Thymus (tissue), 11 donors: ENCODE measurements at regions not wholly inside any gene's neighbourhood (a gene's known extent, or its start where the extent isn't known, plus 50 kb on each side); places are given as distances from the start of the nearest gene placed in this dataset.

Experiments
- DNase-seq, 9 donors: peaks; one replicate each; pipeline ENCODE4 v3.0.0-alpha.2; 2013; ENCODE audit warnings: low spot score in 9 of 9, low read depth in 6 of 9, missing footprints in 1 of 9
- H3K27ac ChIP-seq, 2 donors: one replicate each; pipeline ENCODE4 v1.5.1; 2013; ENCODE audit warnings: control low read depth in 1 of 2, low read depth in 1 of 2, low read length in 1 of 2, mild to moderate bottlenecking in 1 of 2, moderate library complexity in 1 of 2
- H3K27me3 ChIP-seq, 2 donors: one replicate each; pipeline ENCODE4 v1.5.1; 2013; ENCODE audit warnings: low read length in 1 of 2; ENCODE audit not compliant: control insufficient read depth in 2 of 2, insufficient read depth in 1 of 2
- H3K36me3 ChIP-seq, 2 donors: one replicate each; pipeline ENCODE4 v1.5.1; 2013; ENCODE audit warnings: low read length in 1 of 2, mild to moderate bottlenecking in 1 of 2, moderate library complexity in 1 of 2; ENCODE audit not compliant: control insufficient read depth in 2 of 2, insufficient read depth in 2 of 2
- H3K4me1 ChIP-seq, 2 donors: one replicate each; pipeline ENCODE4 v1.5.1; 2013; ENCODE audit warnings: low read length in 2 of 2; ENCODE audit not compliant: control insufficient read depth in 2 of 2, insufficient read depth in 2 of 2
- H3K4me3 ChIP-seq, 2 donors: one replicate each; pipeline ENCODE4 v1.5.1; 2013; ENCODE audit warnings: low read length in 2 of 2, control low read depth in 1 of 2, mild to moderate bottlenecking in 1 of 2
- H3K9me3 ChIP-seq, 2 donors: one replicate each; pipeline ENCODE4 v1.5.1; 2013; ENCODE audit warnings: low read length in 1 of 2, mild to moderate bottlenecking in 1 of 2; ENCODE audit not compliant: control insufficient read depth in 2 of 2, insufficient read depth in 1 of 2
- WGBS: extraction: QIAGEN DNeasy Blood & Tissue Kit; methylation state at CpG from one replicate; pipeline ENCODE4 v1.1.7; 2013; 5-methylcytosine and 5-hydroxymethylcytosine counted together
- donor health status: healthy.

DNA sequence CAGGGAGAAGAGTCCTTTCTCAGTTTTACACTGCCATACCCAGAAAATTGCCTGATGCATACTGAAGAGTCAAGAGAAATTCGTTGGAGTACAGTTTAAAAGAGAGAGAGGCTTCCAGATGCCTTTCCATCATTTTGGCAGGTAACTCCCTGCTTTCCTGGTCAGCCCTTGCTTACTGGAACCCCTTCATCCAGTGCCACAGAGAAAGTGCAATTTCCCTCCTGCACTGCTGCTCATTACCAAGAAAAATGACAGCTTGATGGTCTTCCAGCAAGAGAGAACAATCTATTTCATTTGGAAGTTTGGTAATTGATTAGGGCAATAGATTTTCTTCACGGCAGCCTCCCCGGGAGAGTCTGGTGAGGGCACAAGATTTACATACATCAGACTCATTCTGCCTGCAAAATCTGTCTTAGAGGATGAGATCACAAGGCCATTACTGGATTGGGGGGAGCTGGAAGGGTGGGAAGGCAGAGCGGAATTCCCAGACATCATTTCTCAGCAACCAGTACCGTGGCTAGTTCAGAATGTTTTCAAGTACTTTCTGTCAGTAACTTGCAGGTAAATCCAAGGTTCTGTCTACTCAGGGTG, 102.8 kb upstream of the SLC14A2 start:
- Histone ChIP-seq H3K4me1 (no peaks in the 10 kb centered on the region), H3K27ac (no peak overlapping the region), H3K4me3 (no peak overlapping the region), H3K27me3 (no peaks in the 10 kb centered on the region), H3K36me3 (no peaks in the 10 kb centered on the region), H3K9me3 (no peaks in the 10 kb centered on the region)
- 90% methylated on average over 5 of the region's 5 CpGs for WGBS
- no peak for DNase-seq

DNA sequence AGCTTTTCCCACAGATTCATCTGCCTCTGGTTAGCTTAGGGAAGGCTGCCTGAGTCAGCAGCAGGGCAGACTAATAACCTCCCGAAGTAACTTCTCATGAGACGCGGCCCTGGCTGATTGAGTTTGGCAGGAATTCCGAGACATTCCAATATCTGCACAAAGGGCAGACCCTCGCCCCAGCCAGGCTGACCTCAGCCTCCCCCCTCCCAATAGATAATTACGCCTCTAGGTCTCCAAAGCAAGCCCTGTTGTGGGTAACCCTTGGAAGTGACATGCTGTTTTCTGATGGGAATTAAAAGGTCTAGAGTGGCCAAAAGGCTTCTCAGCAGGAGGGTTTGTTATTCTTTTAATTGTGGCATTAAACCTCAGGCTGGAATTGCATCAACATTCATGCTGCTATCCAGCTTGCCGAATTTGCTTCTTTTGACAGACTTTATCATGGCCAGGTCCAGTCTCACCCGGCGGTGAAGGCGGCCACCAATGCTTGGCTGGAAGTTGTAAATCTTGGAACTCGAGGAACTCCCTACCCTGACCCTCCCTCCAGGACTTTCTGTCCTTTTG, 98.0 kb upstream of the SLC14A2 start:
- DNase-seq = no peak
- WGBS = 94% methylated on average over 11 of the region's 11 CpGs

DNA sequence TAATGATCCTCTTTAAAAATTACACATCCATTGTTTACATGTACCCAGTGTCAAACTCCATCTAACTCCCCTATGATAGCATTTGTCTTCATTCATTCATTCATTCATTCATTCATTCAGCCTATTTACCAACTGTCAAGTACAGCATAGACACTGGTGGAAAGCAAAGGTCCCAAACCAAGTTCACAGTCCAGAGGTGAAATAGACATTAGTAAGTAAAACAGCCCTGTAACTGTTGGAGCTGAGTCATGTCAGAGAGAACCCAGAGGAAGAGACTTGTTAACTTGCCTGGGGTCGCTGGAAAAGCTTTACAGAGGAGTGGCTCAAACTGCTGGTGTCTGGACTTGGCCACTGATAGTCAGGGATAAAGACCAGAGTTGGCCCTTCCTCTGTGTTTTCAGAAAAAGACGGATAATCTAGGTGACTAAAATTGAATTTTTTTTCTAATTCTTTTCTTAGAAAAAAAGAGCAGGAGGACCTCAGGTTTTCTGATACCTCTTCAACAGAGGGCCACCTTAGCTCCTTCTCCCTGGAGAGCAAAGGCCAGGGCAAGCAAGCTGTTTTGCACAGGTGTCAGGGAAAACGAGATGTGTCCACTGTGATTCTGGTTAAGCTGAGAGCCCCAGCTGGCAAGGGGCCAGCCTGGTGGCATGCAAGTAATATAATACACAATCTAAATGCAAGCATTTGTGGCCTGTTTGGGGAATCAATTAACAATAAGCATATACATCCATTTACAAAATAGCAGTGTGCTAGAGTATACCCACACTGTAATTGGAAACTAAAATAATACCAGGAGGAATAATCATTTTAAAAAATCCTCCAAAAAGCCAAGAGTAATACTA, 96.7 kb upstream of the SLC14A2 start:
- Histone ChIP-seq H3K9me3 (no peaks in the 10 kb centered on the region), H3K4me3 (no peak overlapping the region), H3K4me1 (no peaks in the 10 kb centered on the region), H3K27me3 (no peaks in the 10 kb centered on the region), H3K27ac (no peak overlapping the region), H3K36me3 (no peaks in the 10 kb centered on the region)
- 52% methylated on average over 3 of the region's 3 CpGs for WGBS
- DNase-seq = no peak

More for the DNA sequence above, 98.0 kb upstream of the SLC14A2 start:
- Histone ChIP-seq H3K9me3 (no peaks in the 10 kb centered on the region), H3K27me3 (no peaks in the 10 kb centered on the region), H3K36me3 (no peaks in the 10 kb centered on the region), H3K27ac (no peak overlapping the region), H3K4me3 (no peak overlapping the region), H3K4me1 (no peaks in the 10 kb centered on the region)

DNA sequence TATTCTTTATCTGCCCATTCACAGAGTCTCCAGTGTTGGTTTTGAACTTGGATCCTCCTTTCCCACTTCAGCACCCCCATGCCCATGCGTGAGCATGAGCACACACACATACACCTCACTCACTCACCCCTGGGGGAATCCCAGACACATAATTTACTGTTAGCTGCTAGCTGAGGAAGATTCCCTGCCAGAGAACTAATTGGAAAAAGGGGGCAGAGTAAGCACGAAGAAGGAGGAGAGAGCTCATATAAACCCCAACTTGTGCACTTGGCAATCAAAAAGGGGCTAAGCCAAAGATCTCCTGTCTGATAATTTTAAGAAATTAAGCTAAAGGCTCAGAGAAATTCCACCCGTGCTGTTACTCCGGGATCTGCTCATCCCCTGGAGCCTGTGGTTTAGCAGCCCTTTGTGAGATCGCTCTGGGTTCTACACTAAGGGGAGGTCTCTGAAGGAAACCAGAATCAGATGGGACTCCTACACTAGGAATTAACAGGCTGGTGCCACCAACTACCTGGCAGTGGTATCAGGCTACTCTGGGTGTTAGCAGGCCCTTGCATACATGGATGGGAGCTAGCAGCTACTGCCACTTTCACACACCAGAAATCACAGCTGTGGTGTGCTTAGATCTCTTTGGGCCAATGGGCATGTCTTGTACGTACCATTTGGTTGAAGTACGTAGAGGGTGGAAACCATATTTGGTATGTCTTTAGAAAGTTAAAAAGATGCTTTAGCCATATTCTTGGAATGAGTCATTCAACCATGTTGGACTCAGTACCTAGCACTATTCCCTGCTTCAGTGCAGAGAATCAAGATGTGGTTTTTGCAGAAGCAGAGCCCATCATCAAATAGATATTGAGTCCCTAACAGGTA, 95.6 kb upstream of the SLC14A2 start:
- H3K4me3 ChIP-seq = no peak overlapping the region
- H3K36me3 ChIP-seq = no peaks in the 10 kb centered on the region
- H3K27ac ChIP-seq = no peak overlapping the region
- no peaks in the 10 kb centered on the region for H3K27me3 ChIP-seq
- WGBS = 89% methylated on average over 7 of the region's 7 CpGs
- DNase-seq = no peak
- H3K4me1 ChIP-seq = no peaks in the 10 kb centered on the region
- no peaks in the 10 kb centered on the region for H3K9me3 ChIP-seq

DNA sequence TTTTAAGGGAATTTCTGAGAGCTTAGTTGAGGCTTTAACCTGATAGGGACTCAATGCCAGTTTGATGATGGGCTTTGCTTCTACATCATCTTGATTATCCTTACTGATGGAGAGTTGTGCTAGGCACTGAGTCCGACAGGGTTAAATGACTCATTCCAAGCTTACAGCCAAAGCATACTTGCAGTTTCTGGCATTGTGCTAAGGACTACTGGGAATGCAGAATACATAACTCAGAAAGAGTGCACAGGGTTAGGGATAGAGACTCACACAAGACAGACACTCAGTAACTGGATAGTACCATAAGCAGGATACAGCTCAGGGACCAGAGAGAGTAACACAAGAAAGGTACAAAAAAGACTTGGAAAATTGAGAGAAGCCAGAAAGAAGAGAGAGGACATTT, 94.1 kb upstream of the SLC14A2 start:
- H3K27ac ChIP-seq = no peak overlapping the region
- H3K27me3 ChIP-seq = no peaks in the 10 kb centered on the region
- no peak overlapping the region for H3K4me3 ChIP-seq
- H3K36me3 ChIP-seq = no peaks in the 10 kb centered on the region
- no peaks in the 10 kb centered on the region for H3K4me1 ChIP-seq
- DNase-seq = no peak
- H3K9me3 ChIP-seq = no peaks in the 10 kb centered on the region
- WGBS = 92% methylated on average over 1 of the region's 1 CpG

DNA sequence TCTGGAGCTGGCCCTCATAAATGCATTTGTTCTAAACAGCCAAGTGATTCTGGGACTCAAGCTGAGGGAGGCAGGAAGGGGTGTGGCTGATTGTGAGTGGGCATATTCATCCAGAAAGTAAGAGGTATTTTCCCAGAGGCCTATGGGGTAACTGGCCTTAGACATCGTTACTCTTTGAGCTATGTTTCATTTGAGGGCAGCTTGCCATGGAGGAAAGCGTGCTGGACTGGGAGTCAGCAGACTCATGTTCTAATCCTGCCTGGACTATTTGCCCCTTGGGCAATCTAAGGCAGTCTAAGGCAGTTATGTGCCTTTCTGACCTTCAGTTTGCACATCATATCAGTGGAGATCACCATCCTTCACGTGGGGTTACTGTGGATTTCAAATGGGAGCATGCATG, 93.5 kb upstream of the SLC14A2 start:
- no peaks in the 10 kb centered on the region for H3K36me3 ChIP-seq
- no peak for DNase-seq
- no peak overlapping the region for H3K27ac ChIP-seq
- H3K9me3 ChIP-seq = no peaks in the 10 kb centered on the region
- WGBS = 84% methylated on average over 3 of the region's 3 CpGs
- H3K27me3 ChIP-seq = no peaks in the 10 kb centered on the region
- H3K4me3 ChIP-seq = no peak overlapping the region
- H3K4me1 ChIP-seq = no peaks in the 10 kb centered on the region

DNA sequence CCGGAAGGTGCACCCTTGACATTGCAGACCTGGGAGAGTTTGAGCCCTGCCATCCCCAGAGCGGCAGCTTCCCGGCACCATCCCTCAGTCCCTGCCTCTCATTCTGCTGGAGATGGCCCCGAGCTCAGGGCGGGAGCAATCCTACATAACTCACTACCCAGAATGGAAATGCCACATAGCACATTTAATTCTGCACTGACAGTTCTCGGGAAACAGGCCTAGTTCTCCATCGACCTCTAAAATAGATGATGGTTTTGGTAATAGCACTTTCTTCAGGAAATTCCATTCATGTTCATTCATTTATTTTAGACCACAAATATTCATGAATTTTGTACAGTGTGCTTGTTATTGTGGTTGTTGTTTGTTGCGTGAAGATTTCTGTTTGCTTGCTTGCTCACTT, 92.9 kb upstream of the SLC14A2 start:
- no peak overlapping the region for H3K4me3 ChIP-seq

DNA sequence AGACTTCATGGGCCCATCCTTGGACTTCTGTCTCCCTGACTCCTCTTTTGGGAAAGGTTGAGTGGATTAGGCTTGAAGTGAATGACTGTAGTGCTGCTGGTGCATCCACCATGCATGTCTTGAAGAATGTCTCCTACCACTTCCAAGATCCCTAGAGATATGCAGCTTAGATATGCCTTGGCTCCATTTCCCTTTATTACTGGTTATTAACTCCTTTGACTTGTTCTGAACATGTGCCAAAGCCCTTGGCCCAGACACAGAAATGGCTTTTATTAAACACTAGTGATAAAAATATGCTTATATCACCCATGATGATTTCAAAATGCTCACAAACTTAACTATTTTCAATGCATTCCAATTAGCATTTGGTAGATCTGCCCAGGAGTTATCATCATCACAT, 90.0 kb upstream of the SLC14A2 start:
- H3K4me1 ChIP-seq = no peaks in the 10 kb centered on the region
- H3K36me3 ChIP-seq = no peaks in the 10 kb centered on the region
- H3K27me3 ChIP-seq = no peaks in the 10 kb centered on the region
- no peaks in the 10 kb centered on the region for H3K9me3 ChIP-seq
- H3K27ac ChIP-seq = no peak overlapping the region
- no peak overlapping the region for H3K4me3 ChIP-seq
- DNase-seq = no peak

More for the DNA sequence above, 92.9 kb upstream of the SLC14A2 start:
- no peak for DNase-seq
- no peaks in the 10 kb centered on the region for H3K9me3 ChIP-seq
- H3K36me3 ChIP-seq = no peaks in the 10 kb centered on the region
- no peaks in the 10 kb centered on the region for H3K27me3 ChIP-seq
- no peaks in the 10 kb centered on the region for H3K4me1 ChIP-seq
- no peak overlapping the region for H3K27ac ChIP-seq
- WGBS = 97% methylated on average over 8 of the region's 8 CpGs
